Activated CD8-positive, alpha-beta T cell treated with anti-CD3 and anti-CD28 coated beads, Interleukin-2, amount 10 ng/mL, durations not matched to agents 7 days and 5 days (primary cell): ENCODE measurements at regions not wholly inside any gene's neighbourhood (a gene's known extent, or its start where the extent isn't known, plus 50 kb on each side); places are given as distances from the start of the nearest gene placed in this dataset.

Experiments used
- ATAC-seq: fragments of 150-1000 bp; cut with Tn5 transposase; one replicate; pipeline ENCODE4 v1.10.0; 2021; ENCODE audit warnings: moderate library complexity
- CTCF ChIA-PET: fragments of 350-600 bp; sonication (Branson Sonifier 250); formaldehyde crosslinking; loops from one replicate; lab custom pipeline; 2021; ENCODE audit warnings: antibody characterized with exemption; lab: Charles Lee
- POLR2A ChIA-PET: fragments of 350-600 bp; sonication (Branson Sonifier 250); formaldehyde crosslinking; loops from one replicate; lab custom pipeline; 2021; ENCODE audit warnings: antibody characterized with exemption; lab: Charles Lee
- DNase-seq: peaks from one replicate; pipeline ENCODE4 v3.0.0-alpha.2; 2020
- H3K27ac Mint-ChIP-seq: one replicate; pipeline ENCODE4 v1.8.0; 2021; ENCODE audit warnings: mild to moderate bottlenecking, mixed read lengths
- H3K27me3 Mint-ChIP-seq: one replicate; pipeline ENCODE4 v1.8.0; 2021; ENCODE audit warnings: low read depth, mixed read lengths
- H3K36me3 Mint-ChIP-seq: one replicate; pipeline ENCODE4 v1.8.0; 2021; ENCODE audit warnings: low read depth, mixed read lengths
- H3K4me1 Mint-ChIP-seq: one replicate; pipeline ENCODE4 v1.8.0; 2021; ENCODE audit warnings: low read depth, mixed read lengths
- H3K4me3 Mint-ChIP-seq: one replicate; pipeline ENCODE4 v1.8.0; 2021; ENCODE audit warnings: mild to moderate bottlenecking, mixed read lengths
- H3K9me3 Mint-ChIP-seq: one replicate; pipeline ENCODE4 v1.8.0; 2022; ENCODE audit warnings: mixed read lengths; ENCODE audit not compliant: insufficient read depth

- DNase-seq (no peak), ATAC-seq (no peak)
- no peaks in the 10 kb centered on the region for H3K36me3 Mint-ChIP-seq
- H3K4me1 Mint-ChIP-seq: no peaks in the 10 kb centered on the region
- no peaks in the 10 kb centered on the region for H3K27me3 Mint-ChIP-seq
- ChIA-PET POLR2A (no interaction called here), CTCF (no interaction called here)
- no peak overlapping the region for H3K4me3 Mint-ChIP-seq
- no peak overlapping the region for H3K27ac Mint-ChIP-seq
- no peaks in the 10 kb centered on the region for H3K9me3 Mint-ChIP-seq
Measured at GRCh38 chr1:99122039-99122438, 117.4 kb upstream of the PLPPR5 start.

GRCh38 chr1:99123936-99124335 lies 119.3 kb upstream of the PLPPR5 start:
- Mint-ChIP-seq H3K4me1 (no peaks in the 10 kb centered on the region), H3K36me3 (no peaks in the 10 kb centered on the region), H3K4me3 (no peak overlapping the region), H3K27ac (no peak overlapping the region), H3K27me3 (peaks cover 2% of the 10 kb centered on the region), H3K9me3 (no peaks in the 10 kb centered on the region)
- ChIA-PET POLR2A (no interaction called here), CTCF (interaction anchor here (0.9 kb wide), 1 partner anchor 330 kb away, joined by 3 read pairs; no protein-coding TSS in a partner anchor)
- no peak for DNase-seq
- ATAC-seq: no peak

GRCh38 chr1:99131546-99131945 lies 126.9 kb upstream of the PLPPR5 start:
- Mint-ChIP-seq H3K27ac (no peak overlapping the region), H3K4me3 (no peak overlapping the region), H3K9me3 (no peaks in the 10 kb centered on the region), H3K27me3 (peaks cover 2% of the 10 kb centered on the region), H3K36me3 (no peaks in the 10 kb centered on the region), H3K4me1 (no peaks in the 10 kb centered on the region)
- POLR2A ChIA-PET: no interaction called here
- no peak for DNase-seq
- CTCF ChIA-PET: no interaction called here
- no peak for ATAC-seq

GRCh38 chr1:99133756-99134500 lies 129.3 kb upstream of the PLPPR5 start:
- ATAC-seq (no peak), DNase-seq (no peak)
- no peak overlapping the region for H3K27ac Mint-ChIP-seq
- no peaks in the 10 kb centered on the region for H3K9me3 Mint-ChIP-seq
- no peak overlapping the region for H3K4me3 Mint-ChIP-seq
- POLR2A ChIA-PET: no interaction called here
- H3K36me3 Mint-ChIP-seq: no peaks in the 10 kb centered on the region
- no peaks in the 10 kb centered on the region for H3K27me3 Mint-ChIP-seq
- no peaks in the 10 kb centered on the region for H3K4me1 Mint-ChIP-seq
- CTCF ChIA-PET: no interaction called here

GRCh38 chr1:99137554-99138206 lies 126.6 kb upstream of the PLPPR4 start:
- Mint-ChIP-seq H3K4me1 (no peaks in the 10 kb centered on the region), H3K4me3 (no peak overlapping the region), H3K27me3 (no peaks in the 10 kb centered on the region), H3K36me3 (no peaks in the 10 kb centered on the region), H3K27ac (no peak overlapping the region), H3K9me3 (no peaks in the 10 kb centered on the region)
- ChIA-PET POLR2A (no interaction called here), CTCF (no interaction called here)
- ATAC-seq (no peak), DNase-seq (no peak)

- ATAC-seq (no peak), DNase-seq (no peak)
- no peaks in the 10 kb centered on the region for H3K36me3 Mint-ChIP-seq
- ChIA-PET CTCF (no interaction called here), POLR2A (no interaction called here)
- no peaks in the 10 kb centered on the region for H3K9me3 Mint-ChIP-seq
- no peak overlapping the region for H3K4me3 Mint-ChIP-seq
- no peaks in the 10 kb centered on the region for H3K27me3 Mint-ChIP-seq
- H3K27ac Mint-ChIP-seq: no peak overlapping the region
- H3K4me1 Mint-ChIP-seq: no peaks in the 10 kb centered on the region
Measured at GRCh38 chr1:99139876-99140275, 124.4 kb upstream of the PLPPR4 start.

GRCh38 chr1:99146129-99146848 lies 118.0 kb upstream of the PLPPR4 start:
- ChIA-PET POLR2A (no interaction called here), CTCF (no interaction called here)
- Mint-ChIP-seq H3K9me3 (no peaks in the 10 kb centered on the region), H3K36me3 (no peaks in the 10 kb centered on the region), H3K27me3 (no peaks in the 10 kb centered on the region), H3K4me3 (no peak overlapping the region), H3K27ac (no peak overlapping the region), H3K4me1 (no peaks in the 10 kb centered on the region)
- DNase-seq (no peak), ATAC-seq (no peak)

- Mint-ChIP-seq H3K4me1 (no peaks in the 10 kb centered on the region), H3K27ac (no peak overlapping the region), H3K9me3 (no peaks in the 10 kb centered on the region), H3K36me3 (no peaks in the 10 kb centered on the region), H3K4me3 (no peak overlapping the region), H3K27me3 (peaks cover under 1% of the 10 kb centered on the region)
- ATAC-seq (no peak), DNase-seq (no peak)
- ChIA-PET POLR2A (no interaction called here), CTCF (no interaction called here)
Measured at GRCh38 chr1:99149952-99150351, 114.3 kb upstream of the PLPPR4 start.

- no peaks in the 10 kb centered on the region for H3K9me3 Mint-ChIP-seq
- no peak overlapping the region for H3K4me3 Mint-ChIP-seq
- no peak overlapping the region for H3K27ac Mint-ChIP-seq
- CTCF ChIA-PET: no interaction called here
- H3K27me3 Mint-ChIP-seq: peaks cover 5% of the 10 kb centered on the region
- no peak for DNase-seq
- POLR2A ChIA-PET: no interaction called here
- H3K4me1 Mint-ChIP-seq: no peaks in the 10 kb centered on the region
- no peak for ATAC-seq
- H3K36me3 Mint-ChIP-seq: no peaks in the 10 kb centered on the region
Measured at GRCh38 chr1:99152132-99152531, 112.2 kb upstream of the PLPPR4 start.

- Mint-ChIP-seq H3K4me3 (no peak overlapping the region), H3K27me3 (peaks cover 4% of the 10 kb centered on the region), H3K36me3 (no peaks in the 10 kb centered on the region), H3K9me3 (no peaks in the 10 kb centered on the region), H3K27ac (no peak overlapping the region), H3K4me1 (no peaks in the 10 kb centered on the region)
- ATAC-seq (no peak), DNase-seq (no peak)
- POLR2A ChIA-PET: no interaction called here
- CTCF ChIA-PET: no interaction called here
Measured at GRCh38 chr1:99163671-99164070, 100.6 kb upstream of the PLPPR4 start.

GRCh38 chr1:99170516-99170915 lies 93.8 kb upstream of the PLPPR4 start:
- ATAC-seq: no peak
- Mint-ChIP-seq H3K4me3 (no peak overlapping the region), H3K36me3 (no peaks in the 10 kb centered on the region), H3K4me1 (no peaks in the 10 kb centered on the region), H3K9me3 (no peaks in the 10 kb centered on the region), H3K27ac (no peak overlapping the region), H3K27me3 (peaks cover 4% of the 10 kb centered on the region)
- no peak for DNase-seq
- ChIA-PET CTCF (no interaction called here), POLR2A (no interaction called here)

GRCh38 chr1:99171184-99171813 lies 93.0 kb upstream of the PLPPR4 start:
- H3K4me3 Mint-ChIP-seq: no peak overlapping the region
- no peak for DNase-seq
- H3K36me3 Mint-ChIP-seq: no peaks in the 10 kb centered on the region
- no peaks in the 10 kb centered on the region for H3K27me3 Mint-ChIP-seq
- no peaks in the 10 kb centered on the region for H3K4me1 Mint-ChIP-seq
- ChIA-PET POLR2A (no interaction called here), CTCF (no interaction called here)
- no peak overlapping the region for H3K27ac Mint-ChIP-seq
- H3K9me3 Mint-ChIP-seq: no peaks in the 10 kb centered on the region
- ATAC-seq: no peak
